IMR-90 (cell line): ENCODE measurements at regions not wholly inside any gene's neighbourhood (a gene's known extent, or its start where the extent isn't known, plus 50 kb on each side); places are given as distances from the start of the nearest gene placed in this dataset.

Experiments used
- ATAC-seq: fragments of 200-7000 bp; cut with Tn5 transposase; 2 replicates; pipeline ENCODE4 v1.9.1; 2020; ENCODE audit warnings: low read depth, mild to moderate bottlenecking, moderate library complexity
- BruUV-seq: library from RNA; stranded (reverse); fragments of 400-500 nt; replicated peaks from 2 replicates; lab custom pipeline; 2021; lab: Mats Ljungman, UMichigan
- CTCF ChIA-PET: fragments of 300-600 bp; formaldehyde crosslinking; extraction: SDS; loops from one replicate; lab custom pipeline; 2021; ENCODE audit warnings: antibody characterized with exemption; lab: Yijun Ruan, JAX
- POLR2A ChIA-PET: fragments of 300-600 bp; sonication (Branson Sonifier 250); formaldehyde crosslinking; loops from one replicate; lab custom pipeline; 2022; ENCODE audit warnings: antibody characterized with exemption; ENCODE audit not compliant: unreplicated experiment; lab: Charles Lee
- DNase-seq: peaks from one replicate; pipeline ENCODE4 v3.0.0; 2013
- H2AFZ ChIP-seq: replicated peaks from 2 replicates; pipeline ENCODE3; 2013; ENCODE audit warnings: low read length, mild to moderate bottlenecking; ENCODE audit not compliant: poor library complexity
- H2AK5ac ChIP-seq: 2 replicates; pipeline ENCODE4 v1.6.1; 2013; ENCODE audit warnings: low read depth, low read length, inconsistent platforms
- H2AK9ac ChIP-seq: replicated peaks from 2 replicates; pipeline ENCODE3; 2013; ENCODE audit warnings: mild to moderate bottlenecking, low read depth, low read length, moderate library complexity; ENCODE audit not compliant: poor library complexity
- H2BK120ac ChIP-seq: 2 replicates; pipeline ENCODE4 v1.6.1; 2013; ENCODE audit warnings: low read depth, low read length, inconsistent platforms
- H2BK15ac ChIP-seq: 3 replicates; pipeline ENCODE4 v1.6.1; 2013; ENCODE audit warnings: low read depth, low read length, inconsistent platforms
- H2BK20ac ChIP-seq: 2 replicates; pipeline ENCODE4 v1.6.1; 2013; ENCODE audit warnings: low read depth, mild to moderate bottlenecking, inconsistent platforms, low read length, moderate library complexity
- H2BK5ac ChIP-seq: 2 replicates; pipeline ENCODE4 v1.6.1; 2013; ENCODE audit warnings: mild to moderate bottlenecking, low read depth, low read length, inconsistent platforms; ENCODE audit not compliant: poor library complexity, severe bottlenecking
- H3K14ac ChIP-seq: replicated peaks from 2 replicates; pipeline ENCODE4 v1.6.1; 2013; ENCODE audit warnings: low read depth, low read length, inconsistent platforms
- H3K18ac ChIP-seq: 2 replicates; pipeline ENCODE4 v1.6.1; 2013; ENCODE audit warnings: low read depth, low read length, control low read depth
- H3K23ac ChIP-seq: 2 replicates; pipeline ENCODE4 v1.6.1; 2013; ENCODE audit warnings: low read depth, low read length, inconsistent platforms
- H3K27ac ChIP-seq: 2 replicates; pipeline ENCODE4 v1.5.1; 2013; ENCODE audit warnings: mild to moderate bottlenecking, control low read depth, low read length; ENCODE audit not compliant: insufficient read depth
- H3K27me3 ChIP-seq: 2 replicates; pipeline ENCODE4 v1.6.1; 2013; ENCODE audit warnings: low read length; ENCODE audit not compliant: control insufficient read depth, insufficient read depth
- H3K36me3 ChIP-seq: 2 replicates; pipeline ENCODE4 v1.6.1; 2013; ENCODE audit warnings: low read length, mixed read lengths; ENCODE audit not compliant: control insufficient read depth, insufficient read depth
- H3K4ac ChIP-seq: 2 replicates; pipeline ENCODE4 v1.6.1; 2013; ENCODE audit warnings: low read depth, low read length, inconsistent platforms
- H3K4me1 ChIP-seq: 2 replicates; pipeline ENCODE4 v1.6.1; 2013; ENCODE audit warnings: low read length, mixed read lengths; ENCODE audit not compliant: control insufficient read depth, insufficient read depth
- H3K4me2 ChIP-seq: 2 replicates; pipeline ENCODE4 v1.6.1; 2013; ENCODE audit warnings: low read depth, mild to moderate bottlenecking, control low read depth, low read length, moderate library complexity
- H3K4me3 ChIP-seq: 2 replicates; pipeline ENCODE4 v1.5.1; 2013; ENCODE audit warnings: low read depth, mild to moderate bottlenecking, control low read depth, low read length, moderate library complexity; ENCODE audit not compliant: insufficient read depth
- H3K56ac ChIP-seq: 2 replicates; pipeline ENCODE4 v1.6.1; 2013; ENCODE audit warnings: low read length, inconsistent platforms; ENCODE audit not compliant: insufficient read depth; ENCODE audit errors: extremely low read depth
- H3K79me1 ChIP-seq, 2 experiments: 2 replicates each; pipeline ENCODE4 v1.6.1; 2013; ENCODE audit warnings: low read length in 2 of 2, inconsistent platforms in 1 of 2, low read depth in 1 of 2
- H3K9ac ChIP-seq: 2 replicates; pipeline ENCODE4 v1.6.1; 2013; ENCODE audit warnings: low read depth, low read length, control low read depth
- H3K9me1 ChIP-seq: 2 replicates; pipeline ENCODE4 v1.6.1; 2013; ENCODE audit warnings: low read length, inconsistent platforms; ENCODE audit not compliant: insufficient read depth
- H3K9me3 ChIP-seq: 2 replicates; pipeline ENCODE4 v1.6.1; 2013; ENCODE audit warnings: low read length; ENCODE audit not compliant: control insufficient read depth, insufficient read depth
- H4K20me1 ChIP-seq: 2 replicates; pipeline ENCODE4 v1.6.1; 2013; ENCODE audit warnings: low read length, inconsistent platforms; ENCODE audit not compliant: insufficient read depth
- H4K5ac ChIP-seq: 2 replicates; pipeline ENCODE4 v1.6.1; 2013; ENCODE audit warnings: mild to moderate bottlenecking, low read depth, low read length, control low read depth
- H4K8ac ChIP-seq, 2 experiments: 2 replicates each; pipeline ENCODE4 v1.6.1; 2013; ENCODE audit warnings: low read depth in 2 of 2, low read length in 2 of 2, control low read depth in 1 of 2, inconsistent platforms in 1 of 2
- H4K91ac ChIP-seq: 2 replicates; pipeline ENCODE4 v1.6.1; 2013; ENCODE audit warnings: low read depth, low read length, inconsistent platforms; ENCODE audit not compliant: insufficient read depth
- CEBPB ChIP-seq: IDR thresholded peaks from 2 replicates; pipeline ENCODE4 v1.6.1; 2012; ENCODE audit warnings: low read depth, low read length, improper control_type of control experiment
- CHD1 ChIP-seq: IDR thresholded peaks from 2 replicates; pipeline ENCODE4 v1.6.1; 2012; ENCODE audit warnings: low read depth, low read length, improper control_type of control experiment
- CTCF ChIP-seq: conservative IDR thresholded peaks from 2 replicates; pipeline ENCODE4 v1.5.1; 2012; ENCODE audit warnings: mild to moderate bottlenecking, low read depth, low read length, improper control_type of control experiment
- ELK1 ChIP-seq: fragments of 150-350 bp; IDR thresholded peaks from 2 replicates; pipeline ENCODE4 v1.6.1; 2016; ENCODE audit warnings: low read depth, mild to moderate bottlenecking, low read length, moderate library complexity, borderline replicate concordance
- FOS ChIP-seq: fragments of 150-350 bp; IDR thresholded peaks from 2 replicates; pipeline ENCODE4 v1.6.1; 2016; ENCODE audit warnings: low read depth, low read length
- MAFK ChIP-seq: IDR thresholded peaks from 2 replicates; pipeline ENCODE4 v1.6.1; 2012; ENCODE audit warnings: low read depth, low read length, improper control_type of control experiment
- MAZ ChIP-seq: IDR thresholded peaks from 2 replicates; pipeline ENCODE4 v1.6.1; 2012; ENCODE audit warnings: low read depth, mild to moderate bottlenecking, low read length, improper control_type of control experiment, moderate library complexity, borderline replicate concordance
- MXI1 ChIP-seq: IDR thresholded peaks from 2 replicates; pipeline ENCODE4 v1.6.1; 2012; ENCODE audit warnings: low read depth, mild to moderate bottlenecking, low read length, moderate library complexity, borderline replicate concordance
- NFE2L2 ChIP-seq: fragments of 150-350 bp; IDR thresholded peaks from 2 replicates; pipeline ENCODE4 v1.6.1; 2016; ENCODE audit warnings: low read depth, mild to moderate bottlenecking, low read length
- POLR2A ChIP-seq: IDR thresholded peaks from 2 replicates; pipeline ENCODE4 v1.6.1; 2012; ENCODE audit warnings: mild to moderate bottlenecking, low read depth, low read length
- RAD21 ChIP-seq: IDR thresholded peaks from 2 replicates; pipeline ENCODE4 v1.6.1; 2012; ENCODE audit warnings: low read length, improper control_type of control experiment
- RFX5 ChIP-seq: IDR thresholded peaks from 2 replicates; pipeline ENCODE4 v1.8.0; 2012; ENCODE audit warnings: low read depth, mild to moderate bottlenecking, low read length, moderate library complexity
- USF2 ChIP-seq: fragments of 150-350 bp; IDR thresholded peaks from 2 replicates; pipeline ENCODE4 v1.6.1; 2017; ENCODE audit warnings: mild to moderate bottlenecking, antibody characterized with exemption, low read length, low read depth
- WGBS, 2 experiments: methylation state at CpG; one replicate each; pipeline versions ENCODE4 v1.1.5 to v1.1.7; 2013; ENCODE audit warnings: missing lambda C conversion rate in 2 of 2; ENCODE audit not compliant: insufficient read length in 1 of 2; ENCODE audit errors: extremely low coverage in 2 of 2; 5-methylcytosine and 5-hydroxymethylcytosine counted together
- dilution Hi-C: fragments of 300-500 bp; cut with HindIII; formaldehyde crosslinking; loops from one replicate; pipeline ENCODE4 v1.14.3; 2018; ENCODE audit warnings: low sequenced_read_pairs; ENCODE audit not compliant: unreplicated experiment
- in situ Hi-C: fragments of 300-500 bp; cut with MboI; formaldehyde crosslinking; loops from 3 replicates; pipeline ENCODE4 v1.14.3; 2019; ENCODE audit warnings: low sequenced_read_pairs, inconsistent platforms, mixed read lengths
- intact Hi-C: fragments of 100-400 bp; cut with micrococcal nuclease; formaldehyde crosslinking; loops from 2 replicates; pipeline ENCODE4 v1.10.0; 2022

DNA sequence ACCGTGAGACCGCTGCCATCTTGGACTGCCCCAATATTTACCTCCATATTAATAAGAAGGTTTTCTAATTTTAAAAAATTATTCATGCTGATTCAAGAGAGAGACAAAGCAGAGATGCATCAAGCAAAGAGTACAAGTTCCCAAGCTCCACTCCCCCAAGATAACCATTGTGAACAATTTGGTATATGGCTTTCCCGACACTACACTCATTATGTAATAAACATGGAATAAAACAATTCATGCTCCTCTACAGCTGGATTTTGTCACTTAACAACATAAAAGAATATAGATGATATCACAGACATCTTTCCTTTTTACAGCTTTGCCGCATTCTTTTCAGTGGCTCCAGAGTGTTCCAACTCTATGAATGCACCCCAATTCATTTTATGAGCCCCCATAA, 307.6 kb downstream of the FGFR2 start:
- Histone ChIP-seq H3K23ac (no peak overlapping the region), H2BK120ac (no peak overlapping the region), H3K9me1 (no peaks in the 10 kb centered on the region), H3K4me2 (no peak overlapping the region), H3K4ac (no peak overlapping the region), H3K56ac (no peak overlapping the region), H2BK5ac (no peak overlapping the region), H3K36me3 (no peaks in the 10 kb centered on the region), H4K91ac (no peak overlapping the region), H3K9ac (no peak overlapping the region), H3K79me1 (no peaks in the 10 kb centered on the region), H3K4me3 (no peak overlapping the region), H4K8ac (no peak overlapping the region), H4K20me1 (no peaks in the 10 kb centered on the region), H4K5ac (no peak overlapping the region), H3K14ac (no peak overlapping the region), H2AK9ac (no peak overlapping the region), H3K27me3 (no peaks in the 10 kb centered on the region), H3K27ac (no peak overlapping the region), H3K4me1 (no peaks in the 10 kb centered on the region), H2AK5ac (no peak overlapping the region), H3K9me3 (peaks cover 31% of the 10 kb centered on the region), H2AFZ (no peak overlapping the region), H2BK20ac (no peak overlapping the region), H2BK15ac (no peak overlapping the region), H3K18ac (no peak overlapping the region)
- dilution Hi-C loops = no loop called here
- no peak for DNase-seq
- CTCF ChIA-PET = interaction anchor here (0.9 kb wide), 1 partner anchor 28 kb away, joined by 3 read pairs; no protein-coding TSS in a partner anchor
- POLR2A ChIA-PET = no interaction called here
- no peak for ATAC-seq
- intact Hi-C loops = no loop called here
- TF ChIP-seq RAD21 (no peak), FOS (no peak), CEBPB (no peak), RFX5 (no peak), USF2 (no peak), CTCF (no peak), MAZ (no peak), MAFK (no peak), MXI1 (no peak), NFE2L2 (no peak), ELK1 (no peak), CHD1 (no peak), POLR2A (no peak)
- no CpG with 5 or more reads among the region's 4 CpGs for WGBS, 2 experiments
- in situ Hi-C loops = no loop called here
- BruUV-seq = no TSS peak
